ENCODE measurements at regions not wholly inside any gene's neighbourhood (a gene's known extent, or its start where the extent isn't known, plus 50 kb on each side); places are given as distances from the start of the nearest gene placed in this dataset.

GRCh38 chr17:51353296-51353695 lies 93.0 kb downstream of the UTP18 start:
- TF ChIP-seq CTCF (IDR thresholded peaks at IDR 0.05 in 8 of 11, conservative IDR thresholded peaks at IDR 0.05 in 3 of 11) (no peak), POLR2A (IDR thresholded peaks at IDR 0.05) (no peak)

Measured in spleen (tissue), 7 donors.